ENCODE measurements at regions not wholly inside any gene's neighbourhood (a gene's known extent, or its start where the extent isn't known, plus 50 kb on each side); places are given as distances from the start of the nearest gene placed in this dataset.
"Not testable (repeated sequence)": the region's sequence is repeated elsewhere in the genome, so short reads cannot be mapped to it uniquely, and the experiment has no call there.

DNA sequence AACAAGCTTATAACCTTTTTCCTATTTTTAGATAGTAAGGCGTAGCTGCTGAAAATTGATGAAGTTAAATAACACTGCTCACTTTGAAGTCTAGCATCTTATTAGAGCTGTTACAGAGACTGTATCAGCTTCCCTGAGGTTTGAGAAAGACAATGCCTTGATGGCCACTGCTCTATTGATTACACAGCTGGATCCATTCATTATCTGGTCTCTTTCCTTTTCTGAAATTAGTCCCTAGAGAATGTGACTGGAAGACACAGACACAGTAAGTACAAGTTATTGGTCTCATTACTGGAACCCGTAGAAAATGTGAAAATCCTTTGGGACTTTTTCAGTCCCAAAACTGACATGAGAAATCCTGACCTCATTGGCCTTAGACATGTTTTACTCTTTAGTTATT is 188.3 kb downstream of the NAF1 start:
- Mint-ChIP-seq H3K27me3 (ENCODE audit: low read depth) (no peaks in the 10 kb centered on the region), H3K4me1 (ENCODE audit: low read depth) (no peaks in the 10 kb centered on the region), H3K27ac (no peak overlapping the region), H3K9me3 (peaks cover 0 to 7% of the 10 kb centered on the region in 2 donors), H3K36me3 (ENCODE audit: insufficient read depth in 2 of 2) (no peaks in the 10 kb centered on the region), H3K4me3 (no peak overlapping the region)
- ATAC-seq (replicated peaks in 1 of 2) (no peak), DNase-seq (no peak)

GRCh38 chr4:162977788-162978187 is 188.9 kb downstream of the NAF1 start:
- DNase-seq: no peak
- no peak overlapping the region for H3K27ac Mint-ChIP-seq
- H3K36me3 Mint-ChIP-seq (ENCODE audit: insufficient read depth in 2 of 2): no peaks in the 10 kb centered on the region
- peaks cover 0 to 7% of the 10 kb centered on the region in 2 donors for H3K9me3 Mint-ChIP-seq
- no peaks in the 10 kb centered on the region for H3K27me3 Mint-ChIP-seq (ENCODE audit: low read depth)
- no peak overlapping the region for H3K4me3 Mint-ChIP-seq
- no peak for ATAC-seq (replicated peaks in 1 of 2)
- H3K4me1 Mint-ChIP-seq (ENCODE audit: low read depth): no peaks in the 10 kb centered on the region

GRCh38 chr4:162972661-162973330 is 193.9 kb downstream of the NAF1 start:
- Mint-ChIP-seq H3K4me3 (no peak overlapping the region), H3K4me1 (ENCODE audit: low read depth) (no peaks in the 10 kb centered on the region), H3K27ac (no peak overlapping the region), H3K27me3 (ENCODE audit: low read depth) (no peaks in the 10 kb centered on the region), H3K9me3 (peaks cover 0 to 1% of the 10 kb centered on the region in 2 donors), H3K36me3 (ENCODE audit: insufficient read depth in 2 of 2) (no peaks in the 10 kb centered on the region)
- ATAC-seq (replicated peaks in 1 of 2) (no peak), DNase-seq (no peak)

GRCh38 chr4:162969194-162969593 is 197.5 kb downstream of the NAF1 start:
- H3K36me3 Mint-ChIP-seq (ENCODE audit: insufficient read depth in 2 of 2): no peaks in the 10 kb centered on the region
- H3K27me3 Mint-ChIP-seq (ENCODE audit: low read depth): no peaks in the 10 kb centered on the region
- ATAC-seq (replicated peaks in 1 of 2) (no peak), DNase-seq (no peak)
- H3K4me1 Mint-ChIP-seq (ENCODE audit: low read depth): no peaks in the 10 kb centered on the region
- no peak overlapping the region for H3K4me3 Mint-ChIP-seq
- peaks cover 6 to 11% of the 10 kb centered on the region in 2 donors for H3K9me3 Mint-ChIP-seq
- no peak overlapping the region for H3K27ac Mint-ChIP-seq

DNA sequence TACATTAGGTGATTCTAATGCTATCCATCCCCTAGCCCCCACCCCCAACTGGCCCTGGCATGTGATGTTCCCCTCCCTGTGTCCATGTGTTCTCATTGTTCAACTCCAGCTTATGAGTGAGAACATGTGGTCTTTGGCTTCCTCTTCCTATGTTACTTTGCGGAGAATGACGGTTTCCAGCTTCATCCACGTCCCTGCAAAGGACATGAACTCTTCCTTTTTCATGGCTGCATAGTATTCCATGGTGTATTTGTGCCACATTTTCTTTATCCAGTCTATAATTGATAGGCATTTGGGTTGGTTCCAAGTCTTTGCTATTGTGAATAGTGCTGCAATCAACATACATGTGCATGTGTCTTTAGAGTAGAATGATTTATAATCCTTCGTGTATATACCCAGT is 200.7 kb downstream of the NAF1 start:
- not testable (repeated sequence) for H3K27me3 Mint-ChIP-seq (ENCODE audit: low read depth); ATAC-seq (replicated peaks in 1 of 2); H3K27ac Mint-ChIP-seq; H3K4me1 Mint-ChIP-seq (ENCODE audit: low read depth); DNase-seq; H3K4me3 Mint-ChIP-seq; H3K36me3 Mint-ChIP-seq (ENCODE audit: insufficient read depth in 2 of 2)
- peaks cover 6 to 11% of the 10 kb centered on the region in 2 donors for H3K9me3 Mint-ChIP-seq

GRCh38 chr4:162959046-162959445 is 207.6 kb downstream of the NAF1 start:
- Mint-ChIP-seq H3K9me3 (no peaks in the 10 kb centered on the region), H3K27me3 (ENCODE audit: low read depth) (no peaks in the 10 kb centered on the region), H3K4me3 (no peak overlapping the region), H3K36me3 (ENCODE audit: insufficient read depth in 2 of 2) (no peaks in the 10 kb centered on the region), H3K4me1 (ENCODE audit: low read depth) (no peaks in the 10 kb centered on the region), H3K27ac (no peak overlapping the region)
- DNase-seq: no peak
- ATAC-seq (replicated peaks in 1 of 2): peak in 1 of 2 donors; percentile 33

DNA sequence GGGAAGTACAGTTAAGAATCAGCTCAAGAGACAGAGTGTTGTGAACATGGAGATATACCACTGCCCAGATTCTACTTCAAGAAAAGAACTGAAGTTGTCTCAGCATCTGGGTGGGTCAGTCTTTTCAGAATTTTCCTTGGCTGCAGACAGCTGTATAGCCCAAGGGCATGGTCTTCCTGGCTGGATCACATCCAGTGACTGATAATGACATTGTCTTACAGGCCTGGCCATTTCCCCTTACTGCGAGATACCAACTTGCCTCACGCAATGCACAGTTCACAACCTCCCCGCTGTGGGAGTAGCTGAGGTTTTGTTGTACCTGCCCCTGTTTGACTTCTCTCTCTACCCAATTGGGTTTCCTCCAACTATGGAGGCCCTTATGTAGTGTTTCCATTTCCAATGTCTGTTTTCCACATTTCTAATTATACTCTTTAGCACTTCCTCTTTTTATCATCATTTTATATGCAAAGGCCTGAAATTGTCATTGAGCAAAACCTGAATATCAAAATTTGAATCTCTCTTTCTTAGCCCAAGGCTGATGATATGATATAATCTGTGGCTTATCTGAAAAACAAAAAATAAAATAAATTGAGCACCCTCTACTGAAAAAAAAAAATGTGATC is 209.1 kb downstream of the NAF1 start:
- Mint-ChIP-seq H3K27ac (no peak overlapping the region), H3K9me3 (peaks cover 0 to 2% of the 10 kb centered on the region in 2 donors), H3K27me3 (ENCODE audit: low read depth) (no peaks in the 10 kb centered on the region), H3K4me3 (no peak overlapping the region), H3K36me3 (ENCODE audit: insufficient read depth in 2 of 2) (no peaks in the 10 kb centered on the region), H3K4me1 (ENCODE audit: low read depth) (no peaks in the 10 kb centered on the region)
- no peak for DNase-seq
- ATAC-seq (replicated peaks in 1 of 2): no peak

GRCh38 chr4:162954976-162955375 is 211.7 kb downstream of the NAF1 start:
- H3K27ac Mint-ChIP-seq: no peak overlapping the region
- H3K27me3 Mint-ChIP-seq (ENCODE audit: low read depth): no peaks in the 10 kb centered on the region
- no peak overlapping the region for H3K4me3 Mint-ChIP-seq
- H3K4me1 Mint-ChIP-seq (ENCODE audit: low read depth): no peaks in the 10 kb centered on the region
- ATAC-seq (replicated peaks in 1 of 2) (no peak), DNase-seq (no peak)
- H3K36me3 Mint-ChIP-seq (ENCODE audit: insufficient read depth in 2 of 2): no peaks in the 10 kb centered on the region
- peaks cover 0 to 2% of the 10 kb centered on the region in 2 donors for H3K9me3 Mint-ChIP-seq

- ATAC-seq (replicated peaks in 1 of 2) (peak in 1 of 2 donors; percentile 36), DNase-seq (no peak)
- no peaks in the 10 kb centered on the region for H3K36me3 Mint-ChIP-seq (ENCODE audit: insufficient read depth in 2 of 2)
- H3K27me3 Mint-ChIP-seq (ENCODE audit: low read depth): no peaks in the 10 kb centered on the region
- H3K9me3 Mint-ChIP-seq: peaks cover 2 to 4% of the 10 kb centered on the region in 2 donors
- H3K4me1 Mint-ChIP-seq (ENCODE audit: low read depth): no peaks in the 10 kb centered on the region
- H3K27ac Mint-ChIP-seq: no peak overlapping the region
- no peak overlapping the region for H3K4me3 Mint-ChIP-seq
Observed at GRCh38 chr4:162952232-162952631, 214.5 kb downstream of the NAF1 start.

GRCh38 chr4:162945713-162946112 is 221.0 kb downstream of the NAF1 start:
- Mint-ChIP-seq H3K27ac (no peak overlapping the region), H3K4me1 (ENCODE audit: low read depth) (no peaks in the 10 kb centered on the region), H3K4me3 (no peak overlapping the region), H3K36me3 (ENCODE audit: insufficient read depth in 2 of 2) (no peaks in the 10 kb centered on the region), H3K27me3 (ENCODE audit: low read depth) (no peaks in the 10 kb centered on the region), H3K9me3 (peaks cover 2 to 3% of the 10 kb centered on the region in 2 donors)
- ATAC-seq (replicated peaks in 1 of 2) (no peak), DNase-seq (no peak)

- Mint-ChIP-seq H3K4me1 (ENCODE audit: low read depth) (no peaks in the 10 kb centered on the region), H3K36me3 (ENCODE audit: insufficient read depth in 2 of 2) (no peaks in the 10 kb centered on the region), H3K4me3 (no peak overlapping the region), H3K27ac (no peak overlapping the region), H3K9me3 (peaks cover 2 to 3% of the 10 kb centered on the region in 2 donors), H3K27me3 (ENCODE audit: low read depth) (no peaks in the 10 kb centered on the region)
- no peak for ATAC-seq (replicated peaks in 1 of 2)
- no peak for DNase-seq
Observed at GRCh38 chr4:162943263-162943662, 223.4 kb downstream of the NAF1 start.

DNA sequence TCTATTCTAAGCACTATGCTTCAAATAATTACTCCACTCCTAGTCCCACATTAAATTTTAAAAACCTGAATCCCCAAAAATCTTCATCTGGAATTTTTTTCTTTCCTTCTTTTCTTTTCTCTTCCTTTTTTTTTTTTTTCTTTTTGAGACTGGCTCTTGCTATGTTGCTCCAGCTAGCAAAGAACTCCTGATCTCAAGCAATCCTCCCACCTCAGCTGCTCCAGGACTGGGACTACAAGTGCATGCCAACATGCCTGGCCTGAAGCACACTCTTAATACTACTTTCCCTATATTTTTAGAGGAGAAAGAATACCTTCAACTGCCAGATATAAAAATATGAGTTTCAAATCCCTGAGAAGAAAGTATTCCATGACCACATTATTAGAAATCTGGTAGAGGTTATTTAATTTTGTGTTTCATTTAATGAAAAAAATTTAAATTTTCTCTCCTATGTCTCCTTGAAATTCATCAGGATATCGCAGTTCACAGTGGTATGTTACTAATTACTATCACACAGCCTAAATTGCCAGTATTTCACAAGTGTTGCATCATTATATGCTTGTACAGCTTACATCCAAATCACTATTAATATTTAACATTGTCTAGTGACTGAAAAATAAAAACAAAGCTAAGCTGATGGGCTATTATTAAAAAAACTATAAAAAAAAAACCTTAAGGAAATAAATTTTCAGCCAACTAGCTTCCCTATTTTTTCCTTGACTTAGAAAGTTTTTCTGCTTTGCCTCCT is 227.8 kb downstream of the NAF1 start:
- Mint-ChIP-seq H3K9me3 (no peaks in the 10 kb centered on the region), H3K4me1 (ENCODE audit: low read depth) (no peaks in the 10 kb centered on the region), H3K4me3 (no peak overlapping the region), H3K27ac (peak overlapping the region; percentile 77), H3K27me3 (ENCODE audit: low read depth) (no peaks in the 10 kb centered on the region), H3K36me3 (ENCODE audit: insufficient read depth in 2 of 2) (no peaks in the 10 kb centered on the region)
- no peak for ATAC-seq (replicated peaks in 1 of 2)
- no peak for DNase-seq

GRCh38 chr4:162935214-162935613 is 231.5 kb downstream of the NAF1 start:
- no peaks in the 10 kb centered on the region for H3K4me1 Mint-ChIP-seq (ENCODE audit: low read depth)
- DNase-seq: no peak
- H3K4me3 Mint-ChIP-seq: no peak overlapping the region
- no peaks in the 10 kb centered on the region for H3K9me3 Mint-ChIP-seq
- H3K27ac Mint-ChIP-seq: no peak overlapping the region
- H3K36me3 Mint-ChIP-seq (ENCODE audit: insufficient read depth in 2 of 2): no peaks in the 10 kb centered on the region
- no peak for ATAC-seq (replicated peaks in 1 of 2)
- no peaks in the 10 kb centered on the region for H3K27me3 Mint-ChIP-seq (ENCODE audit: low read depth)
